Mesothelial cell of epicardium (in vitro differentiated cells): ENCODE measurements at regions not wholly inside any gene's neighbourhood (a gene's known extent, or its start where the extent isn't known, plus 50 kb on each side); places are given as distances from the start of the nearest gene placed in this dataset.

ENCODE experiments used
- DNase-seq, 2 experiments: peaks; one replicate each; pipeline ENCODE4 v3.0.0; 2021; ENCODE audit warnings: low spot score in 2 of 2; ENCODE audit not compliant: unreplicated experiment in 2 of 2
- H3K27ac Mint-ChIP-seq: 2 replicates; pipeline ENCODE4 v1.8.0; 2021; ENCODE audit warnings: mixed read lengths
- H3K27me3 Mint-ChIP-seq: 2 replicates; pipeline ENCODE4 v1.8.0; 2021; ENCODE audit warnings: low read depth, mixed read lengths
- H3K36me3 Mint-ChIP-seq: 2 replicates; pipeline ENCODE4 v1.8.0; 2021; ENCODE audit warnings: mixed read lengths
- H3K4me1 Mint-ChIP-seq: 2 replicates; pipeline ENCODE4 v1.8.0; 2021; ENCODE audit warnings: mixed read lengths
- H3K4me3 Mint-ChIP-seq: 2 replicates; pipeline ENCODE4 v1.8.0; 2021; ENCODE audit warnings: mild to moderate bottlenecking, moderate library complexity, mixed read lengths
- H3K9me3 Mint-ChIP-seq: 2 replicates; pipeline ENCODE4 v1.8.0; 2021; ENCODE audit warnings: mixed read lengths
- CTCF ChIP-seq: fragments of 200-600 bp; sonication (generic); IDR thresholded peaks from one replicate; pipeline ENCODE4 v1.5.0; 2021; ENCODE audit warnings: antibody characterized with exemption; ENCODE audit not compliant: unreplicated experiment

GRCh38 chr2:41510108-41510507, 537.7 kb upstream of the PKDCC start:
- no peak for TF ChIP-seq CTCF
- H3K27me3 Mint-ChIP-seq: no peaks in the 10 kb centered on the region
- no peaks in the 10 kb centered on the region for H3K4me1 Mint-ChIP-seq
- no peak overlapping the region for H3K27ac Mint-ChIP-seq
- DNase-seq: no peak
- H3K36me3 Mint-ChIP-seq: no peaks in the 10 kb centered on the region
- peaks cover 10% of the 10 kb centered on the region for H3K9me3 Mint-ChIP-seq
- H3K4me3 Mint-ChIP-seq: no peak overlapping the region

DNA sequence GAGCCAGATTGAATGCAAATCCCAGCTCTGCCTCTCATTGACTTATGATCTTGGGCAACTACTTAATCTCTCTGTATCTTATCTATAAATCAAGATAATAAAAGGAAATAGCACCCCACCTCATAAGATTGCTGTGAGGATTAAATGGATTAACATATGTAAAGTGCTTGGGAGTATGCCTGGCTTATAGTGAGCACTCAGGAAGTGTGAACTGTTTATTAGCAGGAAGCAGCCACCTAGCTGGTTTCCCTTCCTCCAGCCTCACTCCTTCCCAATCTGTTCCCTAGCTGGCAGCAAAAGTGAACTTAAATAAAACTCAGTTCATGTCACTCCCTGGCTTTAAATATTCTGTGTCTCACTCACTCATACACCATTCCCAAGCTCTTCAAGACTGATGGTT, 526.6 kb upstream of the PKDCC start:
- Mint-ChIP-seq H3K36me3 (no peaks in the 10 kb centered on the region), H3K4me3 (no peak overlapping the region), H3K9me3 (peaks cover 4% of the 10 kb centered on the region), H3K27me3 (no peaks in the 10 kb centered on the region), H3K27ac (no peak overlapping the region), H3K4me1 (no peaks in the 10 kb centered on the region)
- DNase-seq: no peak
- TF ChIP-seq CTCF: no peak

GRCh38 chr2:41527525-41528323, 520.1 kb upstream of the PKDCC start:
- no peak overlapping the region for H3K27ac Mint-ChIP-seq
- no peak for TF ChIP-seq CTCF
- no peak overlapping the region for H3K4me3 Mint-ChIP-seq
- peaks cover 21% of the 10 kb centered on the region for H3K9me3 Mint-ChIP-seq
- no peaks in the 10 kb centered on the region for H3K27me3 Mint-ChIP-seq
- H3K4me1 Mint-ChIP-seq: no peaks in the 10 kb centered on the region
- H3K36me3 Mint-ChIP-seq: no peaks in the 10 kb centered on the region
- no peak for DNase-seq

- H3K9me3 Mint-ChIP-seq: peaks cover 36% of the 10 kb centered on the region
- no peak overlapping the region for H3K4me3 Mint-ChIP-seq
- no peaks in the 10 kb centered on the region for H3K27me3 Mint-ChIP-seq
- H3K36me3 Mint-ChIP-seq: peaks cover 11% of the 10 kb centered on the region
- no peak for DNase-seq
- peaks cover 15% of the 10 kb centered on the region for H3K4me1 Mint-ChIP-seq
- no peak overlapping the region for H3K27ac Mint-ChIP-seq
- no peak for TF ChIP-seq CTCF
Measured at GRCh38 chr2:41535575-41535974, 512.2 kb upstream of the PKDCC start.

- H3K27me3 Mint-ChIP-seq: no peaks in the 10 kb centered on the region
Measured at GRCh38 chr2:41540272-41540998, 507.4 kb upstream of the PKDCC start.

More at GRCh38 chr2:41540272-41540998, 507.4 kb upstream of the PKDCC start:
- peaks cover 30% of the 10 kb centered on the region for H3K4me1 Mint-ChIP-seq
- no peak for DNase-seq
- TF ChIP-seq CTCF: no peak
- H3K4me3 Mint-ChIP-seq: no peak overlapping the region
- H3K9me3 Mint-ChIP-seq: peaks cover 13% of the 10 kb centered on the region
- no peak overlapping the region for H3K27ac Mint-ChIP-seq
- peaks cover 4% of the 10 kb centered on the region for H3K36me3 Mint-ChIP-seq
